Neural crest cell (in vitro differentiated cells): ENCODE measurements at regions not wholly inside any gene's neighbourhood (a gene's known extent, or its start where the extent isn't known, plus 50 kb on each side); places are given as distances from the start of the nearest gene placed in this dataset.
A peak's percentile ranks its signal among the peaks of the same experiment; 100 is the strongest.

Source experiments
- DNase-seq: peaks from one replicate; pipeline ENCODE4 v3.0.0; 2021; ENCODE audit warnings: low read depth, mixed read lengths, low spot score
- H3K27ac Mint-ChIP-seq: one replicate; pipeline ENCODE4 v1.8.0; 2021; ENCODE audit warnings: mild to moderate bottlenecking, mixed read lengths; ENCODE audit not compliant: unreplicated experiment
- H3K27me3 Mint-ChIP-seq: 2 replicates; pipeline ENCODE4 v1.8.0; 2021; ENCODE audit warnings: low read depth, mild to moderate bottlenecking, mixed read lengths
- H3K36me3 Mint-ChIP-seq: 2 replicates; pipeline ENCODE4 v1.8.0; 2021; ENCODE audit warnings: low read depth, mild to moderate bottlenecking, mixed read lengths
- H3K4me1 Mint-ChIP-seq: 2 replicates; pipeline ENCODE4 v1.8.0; 2021; ENCODE audit warnings: mixed read lengths
- H3K4me3 Mint-ChIP-seq: one replicate; pipeline ENCODE4 v1.8.0; 2021; ENCODE audit warnings: mild to moderate bottlenecking, mixed read lengths
- H3K9me3 Mint-ChIP-seq: 2 replicates; pipeline ENCODE4 v1.8.0; 2021; ENCODE audit warnings: mixed read lengths
- TF ChIP-seq, protein P1 (sequence below): fragments of 200-600 bp; sonication (generic); conservative IDR thresholded peaks from 2 replicates; pipeline ENCODE4 v1.5.0; 2021; ENCODE audit warnings: antibody characterized with exemption, mild to moderate bottlenecking

GRCh38 chr5:74196233-74196632, 444.3 kb downstream of the ENC1 start:
- no peak for DNase-seq
- TF ChIP-seq, protein P1, sequence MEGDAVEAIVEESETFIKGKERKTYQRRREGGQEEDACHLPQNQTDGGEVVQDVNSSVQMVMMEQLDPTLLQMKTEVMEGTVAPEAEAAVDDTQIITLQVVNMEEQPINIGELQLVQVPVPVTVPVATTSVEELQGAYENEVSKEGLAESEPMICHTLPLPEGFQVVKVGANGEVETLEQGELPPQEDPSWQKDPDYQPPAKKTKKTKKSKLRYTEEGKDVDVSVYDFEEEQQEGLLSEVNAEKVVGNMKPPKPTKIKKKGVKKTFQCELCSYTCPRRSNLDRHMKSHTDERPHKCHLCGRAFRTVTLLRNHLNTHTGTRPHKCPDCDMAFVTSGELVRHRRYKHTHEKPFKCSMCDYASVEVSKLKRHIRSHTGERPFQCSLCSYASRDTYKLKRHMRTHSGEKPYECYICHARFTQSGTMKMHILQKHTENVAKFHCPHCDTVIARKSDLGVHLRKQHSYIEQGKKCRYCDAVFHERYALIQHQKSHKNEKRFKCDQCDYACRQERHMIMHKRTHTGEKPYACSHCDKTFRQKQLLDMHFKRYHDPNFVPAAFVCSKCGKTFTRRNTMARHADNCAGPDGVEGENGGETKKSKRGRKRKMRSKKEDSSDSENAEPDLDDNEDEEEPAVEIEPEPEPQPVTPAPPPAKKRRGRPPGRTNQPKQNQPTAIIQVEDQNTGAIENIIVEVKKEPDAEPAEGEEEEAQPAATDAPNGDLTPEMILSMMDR, result no peak
- no peaks in the 10 kb centered on the region for H3K36me3 Mint-ChIP-seq
- H3K27ac Mint-ChIP-seq, result no peak overlapping the region
- H3K4me1 Mint-ChIP-seq, result peaks cover 21% of the 10 kb centered on the region
- no peaks in the 10 kb centered on the region for H3K9me3 Mint-ChIP-seq
- H3K27me3 Mint-ChIP-seq, result no peaks in the 10 kb centered on the region
- no peak overlapping the region for H3K4me3 Mint-ChIP-seq

- Mint-ChIP-seq H3K27ac (no peak overlapping the region), H3K9me3 (peaks cover 3% of the 10 kb centered on the region), H3K4me1 (peaks cover 5% of the 10 kb centered on the region), H3K36me3 (no peaks in the 10 kb centered on the region), H3K27me3 (no peaks in the 10 kb centered on the region), H3K4me3 (no peak overlapping the region)
- no peak for DNase-seq
- TF ChIP-seq, protein P1, result no peak
Observed at GRCh38 chr5:74194196-74194595, 446.3 kb downstream of the ENC1 start.

DNA sequence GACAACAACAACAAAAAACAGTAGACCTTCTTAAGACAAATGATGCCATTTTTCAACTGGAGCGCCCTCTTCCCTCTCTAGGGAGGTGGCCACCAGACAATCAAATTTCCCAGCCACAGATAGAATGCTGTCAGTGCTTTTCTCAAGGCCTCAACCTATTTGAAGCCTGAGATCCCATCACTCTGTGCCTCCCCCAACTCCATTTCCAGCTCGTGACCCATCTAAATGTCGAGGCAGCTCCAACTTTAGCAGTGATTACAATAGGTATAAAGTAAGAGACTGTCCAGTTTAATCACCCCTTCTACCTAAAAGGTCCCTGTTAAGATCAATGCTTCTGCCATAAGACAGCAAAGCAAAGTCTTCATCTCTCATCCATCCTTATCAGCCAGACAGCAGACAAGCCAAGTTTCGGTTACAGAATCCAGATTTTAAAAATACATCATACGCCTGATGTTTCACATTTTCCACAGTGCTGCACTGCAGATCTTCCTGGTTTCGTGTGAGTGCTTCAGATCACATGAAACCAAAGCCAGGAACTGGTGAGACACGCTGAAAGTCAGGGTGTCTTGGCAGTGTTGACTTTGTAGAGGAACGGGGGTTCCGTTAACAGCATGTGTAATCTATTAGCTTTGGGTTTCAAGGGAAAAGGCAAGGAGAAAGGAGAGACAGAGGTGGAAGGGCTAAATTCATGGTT, 447.8 kb downstream of the ENC1 start:
- H3K9me3 Mint-ChIP-seq, result peaks cover 6% of the 10 kb centered on the region
- no peak overlapping the region for H3K4me3 Mint-ChIP-seq
- TF ChIP-seq, protein P1, result no peak
- H3K27ac Mint-ChIP-seq, result no peak overlapping the region
- H3K4me1 Mint-ChIP-seq, result peaks cover 6% of the 10 kb centered on the region
- H3K27me3 Mint-ChIP-seq, result no peaks in the 10 kb centered on the region
- no peak for DNase-seq
- no peaks in the 10 kb centered on the region for H3K36me3 Mint-ChIP-seq

DNA sequence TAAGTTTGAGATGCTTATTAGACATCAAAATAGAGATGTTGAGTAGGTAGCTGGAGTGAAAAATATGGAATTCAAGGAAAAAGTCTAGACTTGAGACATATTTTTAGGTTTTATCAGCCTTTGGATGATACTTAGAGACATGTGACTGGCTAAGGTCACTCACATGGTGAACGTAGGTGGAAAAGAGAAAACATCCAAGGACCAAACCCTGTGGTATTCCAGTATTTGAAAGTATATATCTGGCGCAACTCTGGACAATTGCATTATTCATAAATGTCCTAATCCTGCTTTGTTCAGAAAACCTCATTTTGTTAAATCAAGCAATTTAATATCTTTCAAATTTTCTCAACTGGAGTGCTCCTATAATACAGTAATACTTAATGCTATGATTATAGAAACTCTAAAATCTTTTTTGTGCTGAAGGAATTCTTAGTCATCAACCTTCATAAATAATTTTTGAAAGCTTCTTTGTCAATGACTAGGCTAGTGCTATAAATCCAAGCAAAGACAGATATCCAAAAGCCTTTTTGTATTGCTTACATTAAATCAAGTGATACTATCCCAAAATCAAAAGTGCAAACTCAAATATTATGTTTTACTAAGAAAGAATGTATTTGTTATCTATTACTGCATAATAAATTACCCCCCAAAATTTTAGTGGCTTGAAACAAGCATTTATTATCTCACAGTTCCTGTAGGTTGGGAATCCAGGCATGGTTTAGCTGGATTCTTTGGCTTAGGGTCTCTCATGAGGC, 452.0 kb downstream of the ENC1 start:
- peaks cover 6% of the 10 kb centered on the region for H3K9me3 Mint-ChIP-seq
- H3K27me3 Mint-ChIP-seq, result no peaks in the 10 kb centered on the region
- H3K36me3 Mint-ChIP-seq, result no peaks in the 10 kb centered on the region
- no peak for DNase-seq
- no peak overlapping the region for H3K27ac Mint-ChIP-seq
- TF ChIP-seq, protein P1, result no peak
- peaks cover 26% of the 10 kb centered on the region for H3K4me1 Mint-ChIP-seq
- no peak overlapping the region for H3K4me3 Mint-ChIP-seq

GRCh38 chr5:74187757-74188156, 452.8 kb downstream of the ENC1 start:
- Mint-ChIP-seq H3K36me3 (no peaks in the 10 kb centered on the region), H3K9me3 (peaks cover 6% of the 10 kb centered on the region), H3K4me3 (no peak overlapping the region), H3K27me3 (no peaks in the 10 kb centered on the region), H3K4me1 (peaks cover 26% of the 10 kb centered on the region), H3K27ac (no peak overlapping the region)
- DNase-seq, result peak; percentile 10
- TF ChIP-seq, protein P1, result no peak
